HepG2 (cell line): ENCODE measurements at regions not wholly inside any gene's neighbourhood (a gene's known extent, or its start where the extent isn't known, plus 50 kb on each side); places are given as distances from the start of the nearest gene placed in this dataset.

ENCODE experiments used
- ATAC-seq: fragments of 200-7000 bp; cut with Tn5 transposase; 3 replicates; pipeline ENCODE4 v1.9.1; 2020; ENCODE audit warnings: mild to moderate bottlenecking, moderate library complexity
- BruUV-seq: library from RNA; stranded (reverse); fragments of 400-500 nt; replicated peaks from 2 replicates; lab custom pipeline; 2021; lab: Mats Ljungman, UMichigan
- CTCF ChIA-PET: fragments of 300-600 bp; formaldehyde crosslinking; extraction: SDS; loops from one replicate; lab custom pipeline; 2021; ENCODE audit warnings: low total read pairs, inconsistent platforms, low intra/inter-chr PET ratio; lab: Yijun Ruan, JAX
- POLR2A ChIA-PET: fragments of 350-600 bp; sonication (Branson Sonifier 250); formaldehyde crosslinking; loops from one replicate; lab custom pipeline; 2020; ENCODE audit warnings: antibody characterized with exemption, inconsistent platforms; lab: Yijun Ruan, JAX
- DNase-seq: peaks from one replicate; pipeline ENCODE4 v3.0.0-alpha.2; 2015; ENCODE audit warnings: low spot score
- FAIRE-seq: peaks from 3 replicates; lab custom pipeline; 2011; peaks lifted over from hg19 to GRCh38; lab: Jason Lieb, UNC
- H2AFZ ChIP-seq: one replicate; pipeline ENCODE4 v1.6.1; 2011; ENCODE audit warnings: low read length, inconsistent platforms
- H3K27ac ChIP-seq: fragments of 300-600 bp; 3 replicates; pipeline ENCODE4 v1.8.0; 2011; ENCODE audit warnings: mixed run types, mild to moderate bottlenecking, mixed read lengths, low read length, inconsistent platforms; ENCODE audit not compliant: insufficient read depth; ENCODE audit errors: extremely low read length
- H3K27me3 ChIP-seq, 2 experiments: fragments of 200-600 bp in 1 of 2; 2 replicates in 1 of 2; 3 replicates in 1 of 2; pipeline versions ENCODE4 v1.6.0 to v1.8.0; 2011; ENCODE audit warnings: low read length in 2 of 2, mild to moderate bottlenecking in 2 of 2, moderate library complexity in 2 of 2, inconsistent platforms in 1 of 2; ENCODE audit not compliant: insufficient read depth in 2 of 2, control insufficient read depth in 1 of 2
- H3K36me3 ChIP-seq, 2 experiments: fragments of 200-600 bp in 1 of 2; replicated peaks in 1 of 2; 2 replicates in 1 of 2; 3 replicates in 1 of 2; pipeline versions ENCODE4 v1.5.1 to v1.8.0; 2011; ENCODE audit warnings: low read length in 2 of 2, inconsistent platforms in 1 of 2; ENCODE audit not compliant: insufficient read depth in 2 of 2, control insufficient read depth in 1 of 2
- H3K4me1 ChIP-seq: 2 replicates; pipeline ENCODE4 v1.5.1; 2012; ENCODE audit warnings: low read length, inconsistent platforms; ENCODE audit not compliant: insufficient read depth
- H3K4me2 ChIP-seq: 2 replicates; pipeline ENCODE4 v1.6.0; 2011; ENCODE audit warnings: low read depth, low read length, inconsistent platforms
- H3K4me3 ChIP-seq, 3 experiments: fragments of 200-600 bp in 1 of 3; sonication (generic), shearing (Covaris generic) in 1 of 3; replicated peaks in 1 of 3; 2 replicates each; pipeline ENCODE4 v1.5.1; 2011 to 2016; ENCODE audit warnings: low read length in 3 of 3, inconsistent platforms in 2 of 3, low read depth in 2 of 3, mild to moderate bottlenecking in 2 of 3, control low read depth in 1 of 3, mixed read lengths in 1 of 3; ENCODE audit not compliant: insufficient read depth in 1 of 3
- H3K79me2 ChIP-seq: one replicate; pipeline ENCODE4 v1.6.1; 2011; ENCODE audit warnings: low read length, inconsistent platforms; ENCODE audit not compliant: insufficient read depth
- H3K9ac ChIP-seq: 2 replicates; pipeline ENCODE4 v1.6.0; 2011; ENCODE audit warnings: mild to moderate bottlenecking, low read depth, low read length, inconsistent platforms; ENCODE audit not compliant: insufficient read depth
- H3K9me3 ChIP-seq: 2 replicates; pipeline ENCODE4 v1.5.1; 2012; ENCODE audit warnings: mild to moderate bottlenecking, low read length
- H4K20me1 ChIP-seq: 2 replicates; pipeline ENCODE4 v1.6.0; 2011; ENCODE audit warnings: inconsistent platforms, mild to moderate bottlenecking, low read length, moderate library complexity; ENCODE audit not compliant: insufficient read depth
- EHMT2 ChIP-seq: fragments of 200-600 bp; sonication (generic); IDR thresholded peaks from 2 replicates; pipeline ENCODE4 v1.7.0; 2017; ENCODE audit warnings: antibody characterized with exemption, low read depth, low read length, borderline replicate concordance
- HHEX ChIP-seq: IDR thresholded peaks from 2 replicates; pipeline ENCODE4 v1.6.1; 2016; ENCODE audit warnings: control low read depth
- SIN3A ChIP-seq: IDR thresholded peaks from 2 replicates; pipeline ENCODE4 v1.6.1; 2011; ENCODE audit warnings: low read depth, mild to moderate bottlenecking, control low read depth, low read length, borderline replicate concordance
- SP140L ChIP-seq: sonication (generic); formaldehyde crosslinking; IDR thresholded peaks from 2 replicates; pipeline ENCODE4 v1.4.0; 2020; ENCODE audit warnings: missing genetic modification reagents, borderline replicate concordance
- WIZ ChIP-seq: sonication (generic); formaldehyde crosslinking; IDR thresholded peaks from 2 replicates; pipeline ENCODE4 v1.5.1; 2020; ENCODE audit warnings: mild to moderate bottlenecking, missing genetic modification reagents
- ZBTB21 ChIP-seq: sonication (generic); formaldehyde crosslinking; IDR thresholded peaks from 2 replicates; pipeline ENCODE4 v1.4.0; 2020; ENCODE audit warnings: missing genetic modification reagents
- ZBTB7A ChIP-seq: sonication (generic); formaldehyde crosslinking; IDR thresholded peaks from 2 replicates; pipeline ENCODE4 v1.8.0; 2022; ENCODE audit warnings: mild to moderate bottlenecking, missing genetic modification reagents
- ZFP36L1 ChIP-seq: sonication (generic); formaldehyde crosslinking; IDR thresholded peaks from 2 replicates; pipeline ENCODE4 v1.8.0; 2022; ENCODE audit warnings: mild to moderate bottlenecking, missing genetic modification reagents, moderate library complexity
- ZNF225 ChIP-seq: sonication (generic); formaldehyde crosslinking; IDR thresholded peaks from 2 replicates; pipeline ENCODE4 v1.4.0; 2020; ENCODE audit warnings: mild to moderate bottlenecking, missing genetic modification reagents
- ZNF282 ChIP-seq: fragments of 450-650 bp; IDR thresholded peaks from 2 replicates; pipeline ENCODE4 v1.6.1; 2018; ENCODE audit not compliant: partially characterized antibody
- ZNF557 ChIP-seq: sonication (generic); formaldehyde crosslinking; IDR thresholded peaks from 2 replicates; pipeline ENCODE4 v1.4.0; 2020; ENCODE audit warnings: missing genetic modification reagents
- ZNF577 ChIP-seq: sonication (generic); formaldehyde crosslinking; IDR thresholded peaks from 2 replicates; pipeline ENCODE4 v1.4.0; 2020; ENCODE audit warnings: mild to moderate bottlenecking, low read depth, missing genetic modification reagents, borderline replicate concordance
- ZNF768 ChIP-seq: sonication (generic); formaldehyde crosslinking; IDR thresholded peaks from 2 replicates; pipeline ENCODE4 v1.4.0; 2020; ENCODE audit warnings: missing genetic modification reagents
- ZNF816 ChIP-seq: sonication (generic); formaldehyde crosslinking; IDR thresholded peaks from 2 replicates; pipeline ENCODE4 v1.8.0; 2022; ENCODE audit warnings: missing genetic modification reagents, mild to moderate bottlenecking, borderline replicate concordance
- WGBS: methylation state at CpG from one replicate; pipeline ENCODE4 v1.1.6; 2017; ENCODE audit warnings: low lambda C conversion rate; 5-methylcytosine and 5-hydroxymethylcytosine counted together
- in situ Hi-C: cut with HindIII; loops from 2 replicates; pipeline ENCODE4 v1.10.0; 2017; ENCODE audit warnings: low pct_unique_long_range_greater_than_20kb; ENCODE audit not compliant: extremely low pct_ligation_motif_present
- intact Hi-C: fragments of 100-400 bp; cut with micrococcal nuclease; formaldehyde crosslinking; loops from one replicate; pipeline ENCODE4 v1.10.0; 2022; ENCODE audit not compliant: unreplicated experiment
- TF ChIP-seq, protein P1 (sequence below): sonication (generic); formaldehyde crosslinking; IDR thresholded peaks from 2 replicates; pipeline ENCODE4 v1.5.1; 2020; ENCODE audit warnings: mild to moderate bottlenecking, missing genetic modification reagents
- TF ChIP-seq, protein P2 (sequence below), 2 experiments: sonication (generic) in 1 of 2; formaldehyde crosslinking in 1 of 2; IDR thresholded peaks; 2 replicates each; pipeline versions ENCODE4 v1.5.1 to v1.6.1; 2011 to 2020; ENCODE audit warnings: borderline replicate concordance in 1 of 2, low read depth in 1 of 2, low read length in 1 of 2, mild to moderate bottlenecking in 1 of 2, missing genetic modification reagents in 1 of 2, moderate library complexity in 1 of 2

DNA sequence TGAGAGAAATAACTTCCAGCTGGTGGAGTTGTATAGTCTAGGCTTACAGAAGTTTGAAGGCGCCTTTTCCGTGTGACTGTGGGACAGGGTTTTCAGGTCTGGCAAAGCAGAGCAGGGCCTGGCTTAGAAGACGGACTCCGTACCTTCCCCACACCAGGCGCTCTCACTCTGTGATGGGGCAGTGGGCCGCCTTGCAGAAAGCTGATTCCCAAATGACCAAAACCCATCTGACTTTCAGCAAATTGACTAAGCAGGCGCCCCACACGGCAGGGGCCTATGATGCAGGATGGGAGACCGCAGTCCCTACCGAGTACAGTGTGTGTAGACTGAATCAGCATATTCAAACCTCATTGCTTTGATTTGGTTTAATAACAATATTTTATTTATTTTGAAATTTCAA, 85.8 kb upstream of the TMEM45B start:
- no TSS peak for BruUV-seq
- Histone ChIP-seq H3K27ac (no peak overlapping the region), H3K27me3 (peaks cover 1 to 61% of the 10 kb centered on the region in 2 experiments; a peak in 4 of 5 replicates), H3K4me2 (no peak overlapping the region), H3K4me1 (no peaks in the 10 kb centered on the region), H3K36me3 (no peaks in the 10 kb centered on the region), H3K9me3 (no peaks in the 10 kb centered on the region), H3K79me2 (no peaks in the 10 kb centered on the region), H3K9ac (no peak overlapping the region), H4K20me1 (no peaks in the 10 kb centered on the region), H3K4me3 (no peak overlapping the region), H2AFZ (no peak overlapping the region)
- intact Hi-C loops (no loop called here), in situ Hi-C loops (no loop called here)
- 67% methylated on average over 10 of the region's 10 CpGs for WGBS
- no peak for DNase-seq
- ChIA-PET POLR2A (no interaction called here), CTCF (no interaction called here)
- TF ChIP-seq HHEX (CRISPR knock-in tag) (no peak), ZNF225 (CRISPR knock-in tag) (no peak), EHMT2 (no peak), ZFP36L1 (CRISPR knock-in tag) (no peak), ZBTB7A (CRISPR knock-in tag) (no peak), SP140L (CRISPR knock-in tag) (no peak), ZBTB21 (CRISPR knock-in tag) (no peak)
- no peak for FAIRE-seq
- ATAC-seq, result no peak

DNA sequence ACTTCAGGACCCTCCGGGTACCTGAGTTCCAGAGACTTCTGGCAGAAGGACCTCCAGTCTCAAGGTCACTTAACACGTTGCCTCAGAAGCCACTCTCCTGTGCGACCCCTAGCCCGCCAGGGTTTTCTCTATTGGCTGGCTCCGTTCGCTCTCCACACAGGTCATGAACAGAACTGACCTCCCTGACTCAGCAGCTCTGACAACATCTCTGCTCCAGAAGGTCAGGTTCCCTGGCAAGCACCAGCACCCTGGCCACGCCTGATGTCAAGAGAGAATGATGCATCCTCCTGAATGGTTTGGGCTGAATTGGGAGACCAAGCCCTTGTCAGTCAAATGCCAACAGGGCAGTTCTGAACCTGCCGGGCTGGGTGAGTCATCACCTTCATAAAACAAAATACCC, 84.3 kb upstream of the TMEM45B start:
- POLR2A ChIA-PET, result no interaction called here
- CTCF ChIA-PET, result no interaction called here
- no peaks in the 10 kb centered on the region for H3K79me2 ChIP-seq
- DNase-seq (no peak), FAIRE-seq (no peak), ATAC-seq (no peak)
- H4K20me1 ChIP-seq, result no peaks in the 10 kb centered on the region
- WGBS, result 54% methylated on average over 7 of the region's 8 CpGs
- no peaks in the 10 kb centered on the region for H3K4me1 ChIP-seq
- no peaks in the 10 kb centered on the region for H3K9me3 ChIP-seq
- no peak overlapping the region for H3K27ac ChIP-seq
- no peak overlapping the region for H3K4me3 ChIP-seq
- no peak overlapping the region for H3K4me2 ChIP-seq
- intact Hi-C loops (no loop called here), in situ Hi-C loops (no loop called here)
- no peak overlapping the region for H2AFZ ChIP-seq
- H3K27me3 ChIP-seq, result peaks cover 1 to 64% of the 10 kb centered on the region in 2 experiments; a peak in 4 of 5 replicates
- no TSS peak for BruUV-seq
- H3K9ac ChIP-seq, result no peak overlapping the region
- no peaks in the 10 kb centered on the region for H3K36me3 ChIP-seq
- TF ChIP-seq, protein P1, sequence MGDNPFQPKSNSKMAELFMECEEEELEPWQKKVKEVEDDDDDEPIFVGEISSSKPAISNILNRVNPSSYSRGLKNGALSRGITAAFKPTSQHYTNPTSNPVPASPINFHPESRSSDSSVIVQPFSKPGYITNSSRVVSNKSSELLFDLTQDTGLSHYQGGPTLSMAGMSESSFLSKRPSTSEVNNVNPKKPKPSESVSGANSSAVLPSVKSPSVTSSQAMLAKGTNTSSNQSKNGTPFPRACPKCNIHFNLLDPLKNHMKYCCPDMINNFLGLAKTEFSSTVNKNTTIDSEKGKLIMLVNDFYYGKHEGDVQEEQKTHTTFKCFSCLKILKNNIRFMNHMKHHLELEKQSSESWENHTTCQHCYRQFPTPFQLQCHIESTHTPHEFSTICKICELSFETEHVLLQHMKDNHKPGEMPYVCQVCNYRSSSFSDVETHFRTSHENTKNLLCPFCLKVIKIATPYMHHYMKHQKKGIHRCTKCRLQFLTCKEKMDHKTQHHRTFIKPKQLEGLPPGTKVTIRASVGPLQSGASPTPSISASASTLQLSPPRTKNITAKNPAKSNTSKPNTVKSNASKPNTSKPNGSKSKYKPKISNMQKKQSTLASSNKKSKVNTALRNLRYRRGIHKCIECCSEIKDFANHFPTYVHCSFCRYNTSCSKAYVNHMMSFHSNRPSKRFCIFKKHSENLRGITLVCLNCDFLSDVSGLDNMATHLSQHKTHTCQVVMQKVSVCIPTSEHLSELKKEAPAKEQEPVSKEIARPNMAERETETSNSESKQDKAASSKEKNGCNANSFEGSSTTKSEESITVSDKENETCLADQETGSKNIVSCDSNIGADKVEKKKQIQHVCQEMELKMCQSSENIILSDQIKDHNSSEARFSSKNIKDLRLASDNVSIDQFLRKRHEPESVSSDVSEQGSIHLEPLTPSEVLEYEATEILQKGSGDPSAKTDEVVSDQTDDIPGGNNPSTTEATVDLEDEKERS (CRISPR knock-in tag), result no peak
- TF ChIP-seq, protein P2, sequence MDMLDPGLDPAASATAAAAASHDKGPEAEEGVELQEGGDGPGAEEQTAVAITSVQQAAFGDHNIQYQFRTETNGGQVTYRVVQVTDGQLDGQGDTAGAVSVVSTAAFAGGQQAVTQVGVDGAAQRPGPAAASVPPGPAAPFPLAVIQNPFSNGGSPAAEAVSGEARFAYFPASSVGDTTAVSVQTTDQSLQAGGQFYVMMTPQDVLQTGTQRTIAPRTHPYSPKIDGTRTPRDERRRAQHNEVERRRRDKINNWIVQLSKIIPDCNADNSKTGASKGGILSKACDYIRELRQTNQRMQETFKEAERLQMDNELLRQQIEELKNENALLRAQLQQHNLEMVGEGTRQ (IDR thresholded peaks at IDR 0.05; ENCODE audit: low read depth, low read length), result no peak
- TF ChIP-seq, protein P2 (CRISPR knock-in tag; IDR thresholded peaks at IDR 0.05; ENCODE audit: borderline replicate concordance), result no peak
- no peak for TF ChIP-seq SIN3A
- no peak for TF ChIP-seq ZNF557 (CRISPR knock-in tag)
- TF ChIP-seq ZNF577 (CRISPR knock-in tag), result no peak
- no peak for TF ChIP-seq ZNF282
- no peak for TF ChIP-seq ZNF768 (CRISPR knock-in tag)
- TF ChIP-seq WIZ (CRISPR knock-in tag), result no peak
- TF ChIP-seq ZNF816 (CRISPR knock-in tag), result no peak
